GM13976 (cell line): ENCODE measurements at regions not wholly inside any gene's neighbourhood (a gene's known extent, or its start where the extent isn't known, plus 50 kb on each side); places are given as distances from the start of the nearest gene placed in this dataset.

ENCODE experiments used
- DNase-seq: peaks from one replicate; pipeline ENCODE4 v3.0.0; 2012; ENCODE audit warnings: low spot score
- CTCF ChIP-seq: IDR thresholded peaks from 2 replicates; pipeline ENCODE4 v1.5.1; 2012; ENCODE audit warnings: borderline replicate concordance, mild to moderate bottlenecking; ENCODE audit not compliant: insufficient read depth; ENCODE audit errors: extremely low read depth, missing control alignments, control extremely low read depth
- in situ Hi-C: fragments of 300-500 bp; cut with MboI; formaldehyde crosslinking; loops from one replicate; pipeline ENCODE4 v1.12.0; 2022; ENCODE audit warnings: low sequenced_read_pairs, mixed read lengths, inconsistent platforms; ENCODE audit not compliant: unreplicated experiment

- no peak for TF ChIP-seq CTCF
- in situ Hi-C loops: no loop called here
- DNase-seq: no peak
Observed at GRCh38 chr1:227378871-227379554, 60.7 kb upstream of the CDC42BPA start.

GRCh38 chr1:227378181-227378580 is 59.9 kb upstream of the CDC42BPA start:
- TF ChIP-seq CTCF: no peak
- DNase-seq: no peak
- in situ Hi-C loops: no loop called here

- in situ Hi-C loops: no loop called here
- no peak for TF ChIP-seq CTCF
Observed at GRCh38 chr1:227374846-227375245, 56.6 kb upstream of the CDC42BPA start.

GRCh38 chr1:227372726-227373130 is 54.4 kb upstream of the CDC42BPA start:
- no peak for TF ChIP-seq CTCF
- no peak for DNase-seq
- in situ Hi-C loops: no loop called here

More at GRCh38 chr1:227374846-227375245, 56.6 kb upstream of the CDC42BPA start:
- DNase-seq: no peak

GRCh38 chr1:227370533-227371254 is 52.4 kb upstream of the CDC42BPA start:
- no peak for DNase-seq
- in situ Hi-C loops: no loop called here
- no peak for TF ChIP-seq CTCF

GRCh38 chr1:227369102-227369760 is 50.9 kb upstream of the CDC42BPA start:
- DNase-seq: no peak
- no peak for TF ChIP-seq CTCF
- in situ Hi-C loops: no loop called here
